ENCODE measurements at regions not wholly inside any gene's neighbourhood (a gene's known extent, or its start where the extent isn't known, plus 50 kb on each side); places are given as distances from the start of the nearest gene placed in this dataset.
A peak's percentile ranks its signal among the peaks of the same experiment; 100 is the strongest.
"Not testable (repeated sequence)": the region's sequence is repeated elsewhere in the genome, so short reads cannot be mapped to it uniquely, and the experiment has no call there.

DNA sequence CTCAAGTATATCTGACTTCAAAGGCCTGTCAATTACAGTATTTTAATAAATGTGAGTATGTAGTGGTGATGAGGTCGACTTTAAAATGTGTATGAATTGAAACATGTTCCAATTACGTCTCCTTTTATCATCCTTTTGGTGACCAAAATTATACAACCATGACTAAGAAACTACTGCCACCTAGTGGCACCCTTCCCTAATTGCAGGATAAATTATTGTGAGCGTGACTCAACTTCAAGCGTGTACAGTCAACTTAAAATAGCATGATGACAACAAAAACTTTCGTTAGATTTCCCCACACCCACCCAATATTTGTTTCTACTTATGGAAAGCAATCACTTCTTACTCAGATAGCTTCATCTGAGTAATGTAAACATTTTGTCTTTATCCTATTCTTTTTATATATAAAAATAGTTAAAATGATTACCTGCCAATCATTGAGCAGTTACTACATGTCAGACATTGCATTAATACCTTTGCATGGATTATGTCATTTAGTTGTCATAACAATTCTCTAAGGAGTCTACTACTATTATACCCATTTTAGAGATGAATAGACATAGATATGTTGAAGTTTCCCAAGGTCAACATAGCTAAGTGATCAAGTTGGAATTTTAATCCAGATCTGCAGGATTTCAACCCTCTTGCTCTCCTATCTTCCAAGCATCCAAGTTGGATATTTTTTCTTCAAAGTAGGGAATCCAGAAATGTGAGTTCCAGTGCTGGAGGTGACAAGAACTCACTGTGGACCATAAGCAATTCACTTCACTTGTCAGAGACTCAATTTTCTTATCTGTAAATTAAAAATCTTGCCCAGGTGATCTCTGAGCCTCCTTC, 106.0 kb downstream of the MEX3B start:
- peak; percentile 61 for DNase-seq

- DNase-seq, result no peak
Observed at GRCh38 chr15:81937189-81937588, 108.6 kb downstream of the MEX3B start.

- no peak for DNase-seq
Observed at GRCh38 chr15:81930582-81931369, 115.0 kb downstream of the MEX3B start.

DNA sequence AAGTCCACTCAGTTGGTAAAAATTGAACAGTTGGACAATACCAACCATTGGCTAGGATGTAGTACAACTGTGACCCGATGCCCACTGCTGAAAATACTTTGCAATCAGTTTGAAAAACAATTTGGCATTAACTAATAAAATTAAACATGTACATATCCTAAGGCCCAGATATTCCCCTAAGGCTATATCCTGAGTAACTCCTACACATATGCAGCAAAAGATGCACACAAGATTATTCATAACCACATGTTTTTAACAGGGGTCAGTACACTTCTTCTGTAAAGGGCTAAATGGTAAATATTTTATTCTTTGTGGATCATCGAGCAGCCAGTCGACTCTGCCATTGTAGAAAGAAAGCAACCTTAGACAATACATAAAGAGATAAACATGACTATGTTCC, 116.3 kb downstream of the MEX3B start:
- no peak for DNase-seq

DNA sequence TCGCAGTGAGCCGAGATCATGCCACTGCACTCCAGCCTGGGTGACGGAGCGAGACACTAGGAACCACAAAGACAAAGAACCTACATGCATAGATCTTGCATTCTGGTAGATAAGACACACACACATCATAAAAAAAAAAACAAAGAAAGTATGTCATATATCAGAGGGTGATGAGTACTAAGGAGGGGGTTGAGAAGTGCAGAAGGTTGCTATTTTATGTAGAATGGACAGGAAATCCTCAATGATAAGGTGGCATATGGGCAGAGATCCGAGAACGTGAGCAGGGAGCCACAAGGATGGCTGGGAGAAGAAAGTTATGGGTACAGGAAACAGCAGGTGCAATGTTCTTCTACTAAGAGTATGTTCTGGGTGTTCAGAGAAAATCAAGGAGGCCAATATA, 118.8 kb downstream of the MEX3B start:
- no peak for DNase-seq

DNA sequence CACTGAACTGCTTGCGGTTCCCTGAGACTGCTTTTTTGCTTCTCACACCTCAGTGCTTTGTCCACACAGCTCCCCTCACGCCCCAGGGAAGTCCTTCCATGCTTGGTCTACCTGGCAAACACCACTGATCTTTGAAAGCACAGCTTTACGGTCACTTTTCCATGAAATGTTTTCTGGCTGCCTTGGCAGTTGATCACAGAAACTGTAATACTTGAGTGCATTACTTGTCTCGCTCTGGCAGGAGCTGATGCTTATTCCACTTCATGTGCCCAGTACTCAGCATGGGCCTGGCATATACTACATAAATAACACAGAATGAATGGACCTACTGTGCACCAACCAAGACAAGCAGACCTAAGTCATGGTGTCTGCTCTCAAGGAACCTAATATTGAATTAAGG, 121.1 kb downstream of the MEX3B start:
- DNase-seq, result no peak

- no peak for DNase-seq
Observed at GRCh38 chr15:81923561-81924350, 122.1 kb downstream of the MEX3B start.

DNA sequence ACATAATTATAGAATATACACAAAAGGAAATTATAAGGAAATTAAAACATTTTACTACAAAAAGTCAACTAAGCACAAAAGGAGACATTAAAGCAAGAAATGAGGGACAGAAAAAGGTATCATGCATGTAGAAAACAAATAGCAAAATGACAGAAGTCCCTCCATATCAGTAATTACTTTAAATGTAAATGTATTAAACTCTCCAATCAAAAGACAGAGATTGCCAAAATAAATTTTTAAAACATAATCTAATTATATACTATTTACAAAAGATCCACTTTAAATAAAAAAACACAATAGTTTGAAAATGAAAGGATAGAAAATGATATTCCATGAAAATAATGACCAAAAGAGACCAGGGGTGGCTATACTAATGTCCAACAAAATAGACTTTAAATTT, 123.7 kb downstream of the MEX3B start:
- DNase-seq, result no peak

DNA sequence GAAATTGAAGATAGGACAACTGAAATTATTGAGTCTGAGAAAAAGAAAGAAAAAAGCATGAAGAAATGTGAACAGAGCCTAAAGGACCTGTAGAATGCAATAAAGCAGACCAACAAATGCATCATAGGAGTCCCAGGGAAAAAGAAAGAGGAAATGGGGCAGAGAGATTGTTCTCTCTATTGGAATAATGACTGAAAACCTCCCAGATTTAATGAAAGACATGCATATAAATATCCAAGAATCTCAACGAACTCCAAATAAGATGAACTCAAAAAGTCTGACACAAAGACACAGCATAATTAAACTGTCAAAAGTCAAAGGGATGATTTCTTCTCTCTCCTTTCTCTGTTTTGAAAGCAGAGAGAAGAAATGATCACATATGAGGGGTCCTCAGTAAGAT, 124.7 kb downstream of the MEX3B start:
- no peak for DNase-seq

DNA sequence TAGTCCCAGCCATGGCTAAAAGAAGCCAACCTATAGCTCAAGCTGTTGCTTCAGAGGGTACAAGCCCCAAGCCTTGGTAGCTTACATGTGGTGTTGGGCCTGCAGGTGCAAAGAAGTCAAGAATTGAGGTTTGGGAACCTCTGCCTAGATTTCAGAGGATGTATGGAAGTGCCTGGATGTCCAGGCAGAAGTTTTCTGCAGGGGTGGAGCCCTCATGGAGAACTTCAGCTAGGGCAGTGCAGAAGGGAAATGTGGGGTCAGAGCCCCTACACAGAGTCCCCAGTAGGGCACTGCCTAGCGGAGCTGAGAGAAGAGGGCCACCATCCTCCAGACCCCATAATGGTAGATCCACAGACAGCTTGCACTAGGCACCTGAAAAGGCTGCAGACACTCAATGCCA, 127.1 kb downstream of the MEX3B start:
- DNase-seq, result not testable (repeated sequence)

GRCh38 chr15:81916451-81916850, 129.4 kb downstream of the MEX3B start:
- no peak for DNase-seq

DNA sequence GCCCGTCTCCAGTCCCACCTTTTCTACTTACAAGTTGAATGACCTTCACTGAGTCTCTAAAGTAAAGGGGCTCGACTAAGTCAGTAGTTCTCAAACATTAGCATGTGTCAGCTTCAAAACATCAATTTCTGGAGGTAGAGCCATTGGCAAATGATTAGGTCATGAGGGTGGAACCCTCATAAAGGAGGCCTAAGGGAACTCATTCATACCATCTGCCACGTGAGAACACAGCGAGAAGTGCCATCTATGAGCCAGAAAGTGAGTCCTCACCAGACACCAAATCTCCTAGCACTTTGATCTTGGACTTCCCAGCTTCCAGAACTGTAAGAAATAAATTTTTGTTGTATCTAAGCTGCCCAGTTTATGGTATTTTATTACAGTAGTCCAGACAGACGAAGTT, 129.8 kb downstream of the MEX3B start:
- no peak for DNase-seq

- no peak for DNase-seq
Observed at GRCh38 chr15:81914734-81915256, 131.0 kb downstream of the MEX3B start.

DNA sequence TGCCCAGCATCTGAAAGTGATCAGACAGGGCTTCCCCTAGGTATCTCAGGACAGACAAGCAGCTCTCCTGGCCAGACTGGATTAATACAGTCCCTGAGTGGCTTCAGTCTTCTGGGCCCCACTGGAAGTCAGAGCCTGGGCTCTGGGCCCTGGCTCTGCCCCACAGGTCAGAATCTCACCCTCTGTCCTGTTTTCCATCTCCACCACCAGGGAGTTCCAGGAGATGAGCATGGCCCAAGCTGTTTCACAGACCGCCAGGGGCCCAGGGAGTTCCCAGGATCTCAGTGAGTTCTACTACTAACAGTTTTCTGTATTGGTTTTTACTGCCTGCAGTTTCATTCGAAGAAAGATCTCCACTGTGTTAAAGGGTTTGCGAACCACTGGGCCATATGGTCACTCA, 131.5 kb downstream of the MEX3B start:
- DNase-seq, result no peak

DNA sequence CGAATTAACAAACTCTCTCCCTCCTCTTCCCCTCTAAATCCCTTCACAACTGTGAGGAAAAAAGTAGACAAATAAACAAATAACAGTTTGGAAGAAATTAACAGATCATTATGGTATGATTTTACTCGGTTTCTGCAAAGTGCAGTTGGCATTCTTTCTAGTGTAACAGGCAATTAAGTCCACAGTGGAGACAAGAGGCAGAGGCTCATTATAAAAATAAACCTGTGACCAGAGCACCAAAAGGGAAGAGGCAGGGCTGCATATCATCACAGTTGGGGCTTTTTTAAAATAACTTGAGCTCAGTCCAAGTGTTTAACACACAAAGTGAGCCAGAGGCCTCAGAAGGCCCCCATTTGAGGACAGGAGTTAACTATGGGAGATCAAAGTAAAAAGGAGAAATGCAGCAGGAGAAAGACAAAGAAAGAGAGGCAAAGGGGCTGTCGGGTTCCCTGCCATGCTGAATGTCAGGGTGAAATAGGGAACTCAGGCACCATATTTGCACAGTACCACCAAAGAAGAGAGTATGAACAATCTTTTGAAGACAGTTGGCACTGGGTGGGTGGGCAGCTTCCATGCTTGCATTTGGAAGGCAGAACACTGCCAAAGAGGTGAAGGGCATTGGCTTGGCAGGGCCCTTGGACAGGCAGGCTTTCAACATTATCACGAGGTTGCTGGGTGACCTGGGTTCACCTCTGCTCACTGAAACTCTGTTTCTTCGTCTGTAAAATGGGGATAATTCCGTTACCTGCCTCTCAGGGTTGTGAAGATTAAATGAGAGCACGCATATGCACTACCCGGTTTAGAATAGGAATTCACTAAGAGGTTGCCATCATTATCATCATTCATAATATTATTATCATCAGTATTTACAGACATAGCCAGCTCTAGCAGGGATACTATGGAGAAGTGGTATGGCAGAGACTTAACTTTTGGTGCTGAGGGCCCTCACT, 134.5 kb downstream of the MEX3B start:
- no peak for DNase-seq

DNA sequence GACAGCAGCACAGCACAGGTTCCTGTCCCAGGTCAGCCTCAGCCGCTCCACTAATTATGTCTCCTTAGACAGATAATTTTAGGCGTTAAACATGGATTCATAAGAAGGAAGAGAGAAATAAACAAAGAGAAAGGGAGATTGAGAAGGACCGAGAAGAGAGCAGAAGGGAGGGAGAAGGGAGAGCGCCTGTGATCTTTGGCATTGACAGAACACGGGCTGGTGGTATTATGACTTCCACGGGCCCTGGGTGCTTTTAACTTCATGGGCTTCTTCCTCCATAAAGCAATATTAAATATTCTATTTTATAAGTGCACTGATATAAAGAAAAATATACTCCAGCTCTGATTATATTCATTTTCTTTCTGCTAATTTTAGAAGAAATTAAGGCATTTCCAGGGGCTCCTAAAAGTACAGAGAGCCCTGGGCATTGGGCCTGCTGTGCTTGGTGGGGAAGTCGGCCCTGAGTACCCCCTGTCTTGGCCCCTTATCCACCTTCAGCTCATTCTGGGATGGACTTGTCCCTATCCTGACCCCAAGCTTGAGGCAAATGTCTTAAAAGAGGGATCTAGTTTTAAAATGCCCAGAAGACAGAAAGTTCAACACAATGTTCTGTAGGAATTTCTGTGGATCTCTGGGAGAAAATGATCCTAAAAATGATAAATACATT, 135.3 kb downstream of the MEX3B start:
- DNase-seq, result no peak

- DNase-seq, result no peak
Observed at GRCh38 chr15:81909011-81909358, 136.8 kb downstream of the MEX3B start.

DNA sequence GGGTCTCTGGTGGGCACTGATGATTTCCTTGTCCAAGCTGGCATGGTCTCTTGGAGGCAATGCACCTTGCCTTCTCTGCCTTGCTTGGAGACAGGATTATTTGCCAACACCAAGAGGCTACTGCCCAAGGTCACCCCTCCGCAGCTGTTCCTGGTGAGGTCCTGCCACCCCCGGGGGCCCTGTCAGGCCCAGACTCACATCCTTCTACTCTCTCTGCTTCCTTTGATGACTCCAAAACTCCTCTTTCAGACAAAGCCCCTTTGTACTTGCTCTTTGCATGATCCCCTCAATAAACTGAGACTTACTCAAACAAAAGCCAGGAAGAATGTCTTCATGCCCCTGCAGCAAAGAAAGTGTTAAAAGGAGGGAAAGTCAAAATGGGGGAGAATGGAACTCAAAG, 137.7 kb downstream of the MEX3B start:
- no peak for DNase-seq

GRCh38 chr15:81907521-81907920, 138.3 kb downstream of the MEX3B start:
- DNase-seq, result peak; percentile 69

- no peak for DNase-seq
Observed at GRCh38 chr15:81905889-81906288, 139.9 kb downstream of the MEX3B start.

DNA sequence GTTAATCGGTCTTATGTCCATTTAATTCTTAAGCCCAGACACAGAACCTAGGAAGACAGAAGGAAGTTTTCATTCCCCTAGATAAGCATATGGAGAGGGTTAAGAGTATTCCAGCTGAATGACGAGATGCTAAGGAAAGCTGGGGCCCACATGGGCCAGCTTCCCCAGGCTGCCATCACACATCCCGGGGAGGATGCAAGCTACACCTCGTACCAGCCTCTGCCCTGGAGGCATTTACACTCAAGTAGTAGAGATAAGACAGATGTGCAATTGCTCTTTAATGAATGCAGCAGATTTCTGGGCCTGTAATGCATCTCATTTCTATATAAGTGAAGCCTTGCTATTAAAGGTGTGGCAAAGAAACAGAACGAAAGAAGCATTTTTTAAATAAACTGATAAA, 144.5 kb downstream of the MEX3B start:
- DNase-seq, result no peak
